C4-2B (cell line): ENCODE measurements at regions not wholly inside any gene's neighbourhood (a gene's known extent, or its start where the extent isn't known, plus 50 kb on each side); places are given as distances from the start of the nearest gene placed in this dataset.
"Not testable (repeated sequence)": the region's sequence is repeated elsewhere in the genome, so short reads cannot be mapped to it uniquely, and the experiment has no call there.

Source experiments
- H3K27ac ChIP-seq: fragments of 450-650 bp; 2 replicates; pipeline ENCODE4 v1.5.1; 2017
- ZFX ChIP-seq: fragments of 450-650 bp; IDR thresholded peaks from 2 replicates; pipeline ENCODE4 v1.6.1; 2017
- TF ChIP-seq, protein P1 (sequence below): fragments of 450-650 bp; conservative IDR thresholded peaks from 2 replicates; pipeline ENCODE4 v1.5.1; 2017; ENCODE audit warnings: mild to moderate bottlenecking

GRCh38 chr17:43312011-43312410 is 78.2 kb upstream of the RNU2-1 start:
- no peak overlapping the region for H3K27ac ChIP-seq
- no peak for TF ChIP-seq ZFX
- TF ChIP-seq, protein P1, sequence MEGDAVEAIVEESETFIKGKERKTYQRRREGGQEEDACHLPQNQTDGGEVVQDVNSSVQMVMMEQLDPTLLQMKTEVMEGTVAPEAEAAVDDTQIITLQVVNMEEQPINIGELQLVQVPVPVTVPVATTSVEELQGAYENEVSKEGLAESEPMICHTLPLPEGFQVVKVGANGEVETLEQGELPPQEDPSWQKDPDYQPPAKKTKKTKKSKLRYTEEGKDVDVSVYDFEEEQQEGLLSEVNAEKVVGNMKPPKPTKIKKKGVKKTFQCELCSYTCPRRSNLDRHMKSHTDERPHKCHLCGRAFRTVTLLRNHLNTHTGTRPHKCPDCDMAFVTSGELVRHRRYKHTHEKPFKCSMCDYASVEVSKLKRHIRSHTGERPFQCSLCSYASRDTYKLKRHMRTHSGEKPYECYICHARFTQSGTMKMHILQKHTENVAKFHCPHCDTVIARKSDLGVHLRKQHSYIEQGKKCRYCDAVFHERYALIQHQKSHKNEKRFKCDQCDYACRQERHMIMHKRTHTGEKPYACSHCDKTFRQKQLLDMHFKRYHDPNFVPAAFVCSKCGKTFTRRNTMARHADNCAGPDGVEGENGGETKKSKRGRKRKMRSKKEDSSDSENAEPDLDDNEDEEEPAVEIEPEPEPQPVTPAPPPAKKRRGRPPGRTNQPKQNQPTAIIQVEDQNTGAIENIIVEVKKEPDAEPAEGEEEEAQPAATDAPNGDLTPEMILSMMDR: no peak

DNA sequence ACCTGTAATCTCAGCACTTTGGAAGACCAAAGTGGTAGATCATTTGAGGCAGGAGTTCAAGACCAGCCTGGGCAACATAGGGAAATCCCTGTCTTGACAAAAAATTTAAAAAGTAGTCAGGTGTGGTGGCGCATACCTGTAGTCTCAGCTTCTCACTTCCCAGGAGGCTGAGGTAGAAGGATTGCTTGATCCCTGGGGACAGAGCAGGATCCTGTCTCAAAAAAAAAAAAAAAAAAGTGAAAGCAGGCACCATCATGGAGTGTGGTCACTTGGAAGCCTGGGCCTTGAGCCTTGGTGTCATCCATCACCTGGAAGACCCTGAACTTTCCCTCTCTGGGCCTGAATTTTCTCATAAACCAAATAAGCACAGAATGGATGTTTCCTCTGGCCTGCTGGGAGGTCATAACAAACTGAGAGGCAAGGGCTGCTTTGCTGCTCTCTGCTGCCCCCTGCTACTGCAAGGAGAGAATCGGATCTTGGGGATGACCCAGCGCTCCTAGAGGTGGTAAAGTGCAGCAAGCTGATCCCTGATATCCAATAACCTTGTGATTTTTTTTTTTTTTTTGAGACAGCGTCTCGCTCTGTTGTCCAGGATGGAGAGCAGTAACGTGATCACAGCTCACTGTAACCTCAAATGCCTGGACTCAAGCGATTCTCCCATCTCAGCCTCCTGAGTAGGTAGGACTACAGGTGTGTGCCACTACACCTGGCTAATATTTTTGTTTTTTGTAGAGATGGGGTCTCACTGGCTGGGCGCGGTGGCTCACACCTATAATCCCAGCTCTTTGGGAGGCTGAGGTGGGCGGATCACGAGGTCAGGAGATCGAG is 75.9 kb upstream of the RNU2-1 start:
- no peak overlapping the region for H3K27ac ChIP-seq
- TF ChIP-seq, protein P1: no peak
- TF ChIP-seq ZFX: no peak

- H3K27ac ChIP-seq: no peak overlapping the region
- TF ChIP-seq, protein P1: no peak
- TF ChIP-seq ZFX: no peak
Measured at GRCh38 chr17:43308999-43309398, 75.2 kb upstream of the RNU2-1 start.

DNA sequence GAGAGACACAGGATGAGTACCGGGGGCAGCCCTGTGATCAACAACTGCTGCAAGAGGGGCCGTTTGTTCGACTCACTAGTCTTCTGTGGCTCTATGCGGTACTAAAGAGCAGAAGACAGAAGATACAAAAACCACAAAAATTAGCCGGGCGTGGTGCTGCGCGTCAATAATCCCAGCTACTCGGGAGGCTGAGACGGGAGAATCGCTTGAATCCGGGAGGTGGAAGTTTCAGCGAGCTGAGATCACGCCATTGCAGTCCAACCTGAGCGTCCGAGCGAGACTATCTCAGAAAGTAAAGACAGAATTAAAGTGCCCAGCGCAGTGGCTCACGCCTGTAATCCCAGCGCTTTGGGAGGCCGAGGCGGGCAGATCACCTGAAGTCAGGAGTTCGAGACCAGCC is 71.0 kb upstream of the RNU2-1 start:
- H3K27ac ChIP-seq: not testable (repeated sequence)

DNA sequence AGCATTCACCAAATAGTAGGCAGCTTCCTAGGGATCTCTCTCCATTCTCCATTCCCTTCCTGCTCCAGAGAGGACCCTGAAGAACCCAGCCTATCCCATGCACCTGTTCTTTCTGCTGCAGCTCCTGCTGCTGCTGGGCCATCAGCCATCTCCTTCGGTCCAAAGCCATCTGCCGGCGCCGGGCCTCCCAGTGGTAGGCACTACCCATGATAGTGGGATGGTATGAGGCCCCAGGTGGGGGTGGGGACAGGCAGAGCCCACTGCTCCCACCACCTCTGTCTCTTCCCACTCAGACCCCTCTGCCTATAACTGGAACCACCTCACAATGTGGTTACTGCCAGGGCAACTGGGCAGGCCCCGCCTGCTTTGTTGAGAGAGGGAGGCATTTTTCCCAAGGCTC is 69.3 kb upstream of the RNU2-1 start:
- H3K27ac ChIP-seq: not testable (repeated sequence)

DNA sequence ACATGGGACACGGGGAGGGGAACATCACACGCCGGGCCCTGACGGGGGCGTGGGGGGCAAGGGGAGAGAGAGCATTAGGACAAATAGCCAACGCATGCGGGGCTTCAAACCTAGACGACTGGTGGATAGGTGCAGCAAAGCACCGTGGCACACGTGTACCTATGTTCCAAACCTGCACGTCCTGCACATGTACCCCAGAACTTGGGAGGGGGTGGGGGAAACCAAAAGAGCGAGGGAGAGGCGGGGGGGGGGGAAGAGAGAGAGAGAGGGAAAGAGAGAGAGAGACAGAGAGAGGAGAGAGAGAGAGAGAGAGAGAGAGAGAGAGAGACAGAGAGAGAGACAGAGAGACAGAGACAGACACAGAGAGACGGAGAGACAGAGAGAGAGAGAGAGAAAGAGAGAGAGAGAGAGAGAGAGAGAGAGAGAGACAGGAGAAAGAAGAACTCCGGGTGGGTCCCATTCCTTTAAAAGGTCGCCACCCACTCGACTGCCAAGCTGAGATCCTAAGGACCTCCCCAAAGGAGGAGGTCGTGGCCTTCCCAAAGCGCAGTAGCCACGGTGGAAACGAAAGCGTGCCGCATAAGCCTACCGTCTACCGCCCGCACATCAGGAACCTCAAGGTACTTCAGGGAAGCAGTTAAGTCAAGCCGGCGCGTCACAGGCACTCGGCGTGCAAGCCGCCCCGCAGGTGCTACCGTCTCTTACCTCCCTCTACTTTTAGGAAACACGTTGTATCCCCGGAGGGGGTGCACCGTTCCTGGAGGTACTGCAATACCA is 65.7 kb upstream of the RNU2-1 start:
- not testable (repeated sequence) for H3K27ac ChIP-seq

DNA sequence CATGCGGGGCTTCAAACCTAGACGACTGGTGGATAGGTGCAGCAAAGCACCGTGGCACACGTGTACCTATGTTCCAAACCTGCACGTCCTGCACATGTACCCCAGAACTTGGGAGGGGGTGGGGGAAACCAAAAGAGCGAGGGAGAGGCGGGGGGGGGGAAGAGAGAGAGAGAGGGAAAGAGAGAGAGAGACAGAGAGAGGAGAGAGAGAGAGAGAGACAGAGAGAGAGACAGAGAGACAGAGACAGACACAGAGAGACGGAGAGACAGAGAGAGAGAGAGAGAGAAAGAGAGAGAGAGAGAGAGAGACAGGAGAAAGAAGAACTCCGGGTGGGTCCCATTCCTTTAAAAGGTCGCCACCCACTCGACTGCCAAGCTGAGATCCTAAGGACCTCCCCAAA is 55.9 kb upstream of the RNU2-1 start:
- H3K27ac ChIP-seq: not testable (repeated sequence)

GRCh38 chr17:43283606-43284005 is 49.8 kb upstream of the RNU2-1 start:
- not testable (repeated sequence) for H3K27ac ChIP-seq
